ENCODE measurements at regions not wholly inside any gene's neighbourhood (a gene's known extent, or its start where the extent isn't known, plus 50 kb on each side); places are given as distances from the start of the nearest gene placed in this dataset.
"Not testable (repeated sequence)": the region's sequence is repeated elsewhere in the genome, so short reads cannot be mapped to it uniquely, and the experiment has no call there.

GRCh38 chr21:27802816-27803475 is 836.1 kb upstream of the ADAMTS5 start:
- no peak for DNase-seq

- no peak for DNase-seq
Observed at GRCh38 chr21:27799861-27800260, 833.0 kb upstream of the ADAMTS5 start.

GRCh38 chr21:27796106-27796505 is 829.2 kb upstream of the ADAMTS5 start:
- DNase-seq, result no peak

- no peak for DNase-seq
Observed at GRCh38 chr21:27795418-27795817, 828.5 kb upstream of the ADAMTS5 start.

- no peak for DNase-seq
Observed at GRCh38 chr21:27793901-27794300, 827.0 kb upstream of the ADAMTS5 start.

GRCh38 chr21:27787046-27787445 is 820.2 kb upstream of the ADAMTS5 start:
- DNase-seq, result no peak

- DNase-seq, result no peak
Observed at GRCh38 chr21:27779606-27780005, 812.7 kb upstream of the ADAMTS5 start.

GRCh38 chr21:27776925-27777553 is 810.2 kb upstream of the ADAMTS5 start:
- DNase-seq, result no peak

- DNase-seq, result no peak
Observed at GRCh38 chr21:27772816-27773215, 805.9 kb upstream of the ADAMTS5 start.

GRCh38 chr21:27771938-27772483 is 805.1 kb upstream of the ADAMTS5 start:
- DNase-seq, result no peak

- no peak for DNase-seq
Observed at GRCh38 chr21:27769763-27770162, 802.9 kb upstream of the ADAMTS5 start.

GRCh38 chr21:27768046-27768637 is 801.3 kb upstream of the ADAMTS5 start:
- not testable (repeated sequence) for DNase-seq

GRCh38 chr21:27764056-27764455 is 797.2 kb upstream of the ADAMTS5 start:
- DNase-seq, result no peak

- no peak for DNase-seq
Observed at GRCh38 chr21:27761623-27762022, 794.7 kb upstream of the ADAMTS5 start.

GRCh38 chr21:27759820-27760219 is 792.9 kb upstream of the ADAMTS5 start:
- no peak for DNase-seq

GRCh38 chr21:27759091-27759659 is 792.3 kb upstream of the ADAMTS5 start:
- DNase-seq, result no peak

- no peak for DNase-seq
Observed at GRCh38 chr21:27756191-27756590, 789.3 kb upstream of the ADAMTS5 start.

- DNase-seq, result no peak
Observed at GRCh38 chr21:27743971-27744564, 777.2 kb upstream of the ADAMTS5 start.

GRCh38 chr21:27741736-27742135 is 774.8 kb upstream of the ADAMTS5 start:
- no peak for DNase-seq

- no peak for DNase-seq
Observed at GRCh38 chr21:27740084-27740483, 773.2 kb upstream of the ADAMTS5 start.

- no peak for DNase-seq
Observed at GRCh38 chr21:27739187-27739586, 772.3 kb upstream of the ADAMTS5 start.

- DNase-seq, result no peak
Observed at GRCh38 chr21:27735699-27736098, 768.8 kb upstream of the ADAMTS5 start.

GRCh38 chr21:27734146-27734545 is 767.3 kb upstream of the ADAMTS5 start:
- no peak for DNase-seq

Measured in central memory CD4-positive, alpha-beta T cell (primary cell).